ENCODE measurements at regions not wholly inside any gene's neighbourhood (a gene's known extent, or its start where the extent isn't known, plus 50 kb on each side); places are given as distances from the start of the nearest gene placed in this dataset.

DNA sequence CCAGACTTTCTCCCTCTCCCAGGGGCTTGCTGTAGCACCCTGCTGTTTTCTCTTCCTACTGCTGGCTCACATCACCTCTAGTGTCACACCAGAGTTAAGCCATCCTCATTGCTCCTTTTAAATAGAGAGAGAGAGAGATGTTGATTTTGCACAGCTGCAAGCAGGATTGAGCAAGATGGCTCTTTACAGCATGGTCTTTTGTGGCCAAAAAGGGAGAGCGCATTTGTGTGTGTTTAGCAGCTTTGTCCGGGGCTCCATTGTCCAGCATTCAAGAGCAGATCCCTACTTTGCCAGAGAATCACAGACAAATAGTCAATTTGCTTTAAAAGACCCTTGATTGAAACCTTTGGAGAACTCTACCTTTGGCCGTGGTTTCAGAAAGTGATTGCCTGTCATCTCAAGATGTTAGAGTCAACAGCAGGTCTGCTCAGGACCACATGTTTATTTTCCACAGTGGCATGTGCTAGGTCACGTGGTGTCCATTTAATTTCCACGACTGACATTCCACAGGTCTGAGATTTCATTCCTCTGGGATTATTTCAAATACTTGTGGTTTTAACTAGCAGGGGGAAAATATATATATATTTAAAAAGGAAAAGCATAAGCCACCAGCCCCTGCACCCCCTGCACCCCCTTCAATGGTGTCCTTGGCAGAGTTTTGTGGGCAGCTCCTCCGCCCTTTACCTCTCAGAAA, 359.9 kb upstream of the SLC14A2 start:
- DNase-seq (ENCODE audit: low read depth in 4 of 4, low spot score in 1 of 4): no peak

DNA sequence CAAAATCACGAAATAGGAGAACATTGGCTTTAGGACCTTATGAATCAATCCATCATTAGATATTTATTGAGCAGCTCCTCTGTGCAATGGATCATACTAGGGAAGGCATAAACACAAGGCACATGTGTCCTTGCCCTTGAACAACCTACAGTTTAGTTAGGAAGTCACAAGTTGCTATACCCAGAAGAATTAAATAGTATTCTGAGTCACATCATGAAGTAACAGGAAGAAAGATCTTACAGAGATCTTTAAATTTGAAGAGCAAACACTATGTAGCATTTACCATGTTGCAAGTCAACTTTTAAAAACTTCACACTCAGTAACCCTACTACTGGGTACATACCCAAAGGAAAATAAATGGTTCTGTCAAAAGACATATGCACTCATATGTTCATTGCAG, 355.2 kb upstream of the SLC14A2 start:
- no peak for DNase-seq (ENCODE audit: low read depth in 4 of 4, low spot score in 1 of 4)

DNA sequence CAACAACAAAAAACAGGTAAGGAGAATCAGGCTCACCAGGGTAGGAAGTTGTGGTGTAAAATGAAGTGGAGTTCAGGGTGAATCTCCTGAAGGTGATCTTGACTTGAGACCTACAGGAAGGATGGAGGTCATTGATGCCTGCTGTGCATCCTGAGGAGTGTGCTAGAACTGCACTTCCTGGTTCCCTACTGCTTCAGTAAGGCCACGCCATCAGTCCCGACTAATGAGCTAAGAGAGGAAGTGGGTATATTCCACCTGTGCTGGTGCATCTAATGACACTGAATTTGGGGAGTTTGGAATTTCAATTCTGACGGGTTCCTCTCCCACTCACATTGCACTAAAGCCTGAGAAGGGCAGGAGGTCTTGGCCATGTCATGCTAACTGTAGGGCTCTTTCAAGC, 349.3 kb upstream of the SLC14A2 start:
- DNase-seq (ENCODE audit: low read depth in 4 of 4, low spot score in 1 of 4): no peak

DNA sequence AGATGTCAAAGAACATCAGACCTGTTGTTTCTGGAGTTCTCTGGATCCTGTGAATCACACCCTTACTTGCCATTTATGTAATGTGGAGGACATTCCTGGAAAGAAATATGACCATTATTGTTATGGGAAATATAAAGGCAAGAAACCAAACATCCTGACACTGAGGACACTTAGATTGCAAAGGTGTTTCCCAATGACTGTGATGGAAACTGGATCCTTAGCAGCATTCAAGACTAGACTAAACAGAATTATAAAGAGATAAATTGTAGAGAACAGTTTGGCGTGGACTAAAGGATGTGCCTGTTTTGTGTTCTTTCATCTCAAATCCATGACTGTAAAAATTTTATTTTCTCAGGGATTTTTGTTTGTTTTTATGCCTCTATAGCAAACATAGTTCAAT, 347.7 kb upstream of the SLC14A2 start:
- no peak for DNase-seq (ENCODE audit: low read depth in 4 of 4, low spot score in 1 of 4)

- DNase-seq (ENCODE audit: low read depth in 4 of 4, low spot score in 1 of 4): no peak
These were observed 346.7 kb upstream of the SLC14A2 start for GRCh38 chr18:45268583-45268982.

GRCh38 chr18:45270289-45270771, 344.9 kb upstream of the SLC14A2 start:
- DNase-seq (ENCODE audit: low read depth in 4 of 4, low spot score in 1 of 4): no peak

- no peak for DNase-seq (ENCODE audit: low read depth in 4 of 4, low spot score in 1 of 4)
These were observed 341.2 kb upstream of the SLC14A2 start for GRCh38 chr18:45274026-45274425.

DNA sequence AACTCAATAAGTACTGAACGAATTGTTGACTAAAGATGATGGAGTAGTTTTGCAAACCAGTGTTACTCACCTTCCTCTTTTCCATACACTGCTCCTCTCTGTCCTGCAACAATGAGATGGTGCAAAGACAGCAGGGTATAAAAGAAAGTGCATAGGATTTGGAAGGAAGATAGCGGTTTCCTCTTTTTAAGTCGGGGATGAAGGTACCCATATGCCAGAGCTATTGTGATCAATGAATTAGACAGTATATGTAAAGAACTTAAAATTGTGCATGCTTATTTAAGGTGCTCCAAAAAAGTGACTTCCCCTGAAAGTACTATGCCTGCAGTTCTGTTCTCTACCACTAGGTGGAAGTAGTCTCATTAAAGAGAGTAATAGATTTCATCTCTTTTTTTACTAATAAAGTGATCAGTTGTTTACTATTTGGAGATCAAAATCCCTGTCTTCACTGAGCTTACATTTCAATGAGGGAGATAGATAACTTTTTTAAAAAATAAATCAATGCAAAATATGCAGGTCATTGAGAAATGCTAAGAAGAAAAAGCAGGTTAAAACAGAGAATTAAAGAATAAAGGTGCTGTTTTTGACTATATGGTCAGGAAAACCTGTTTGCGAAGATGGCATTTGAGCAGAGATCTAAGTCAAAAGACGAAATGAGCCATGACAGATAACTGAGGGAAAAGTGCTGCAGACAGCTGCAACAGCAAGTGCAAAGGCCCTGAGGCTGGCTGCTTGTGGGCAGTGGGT, 339.7 kb upstream of the SLC14A2 start:
- peak in 1 of 4 experiments; percentile 11 for DNase-seq (ENCODE audit: low read depth in 4 of 4, low spot score in 1 of 4)

GRCh38 chr18:45276878-45277277, 338.4 kb upstream of the SLC14A2 start:
- DNase-seq (ENCODE audit: low read depth in 4 of 4, low spot score in 1 of 4): no peak

DNA sequence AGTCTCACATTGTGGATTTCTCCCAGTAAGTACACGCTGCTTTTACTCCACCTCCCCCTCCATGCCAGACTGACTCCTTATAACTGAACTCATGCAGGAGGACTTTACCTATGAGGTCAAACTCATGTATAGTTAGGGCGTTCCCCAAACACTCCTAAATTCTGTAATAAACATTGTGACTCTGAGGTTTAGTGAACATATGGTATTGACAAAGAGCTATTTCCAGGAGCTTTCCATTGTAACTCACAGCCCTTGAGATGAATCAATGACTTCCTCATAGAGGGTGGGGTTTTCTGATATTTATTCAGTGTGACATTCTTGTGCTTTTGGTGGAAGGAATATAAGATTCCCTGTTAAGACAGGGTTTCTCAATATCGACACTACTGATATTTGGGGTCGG, 337.4 kb upstream of the SLC14A2 start:
- no peak for DNase-seq (ENCODE audit: low read depth in 4 of 4, low spot score in 1 of 4)

DNA sequence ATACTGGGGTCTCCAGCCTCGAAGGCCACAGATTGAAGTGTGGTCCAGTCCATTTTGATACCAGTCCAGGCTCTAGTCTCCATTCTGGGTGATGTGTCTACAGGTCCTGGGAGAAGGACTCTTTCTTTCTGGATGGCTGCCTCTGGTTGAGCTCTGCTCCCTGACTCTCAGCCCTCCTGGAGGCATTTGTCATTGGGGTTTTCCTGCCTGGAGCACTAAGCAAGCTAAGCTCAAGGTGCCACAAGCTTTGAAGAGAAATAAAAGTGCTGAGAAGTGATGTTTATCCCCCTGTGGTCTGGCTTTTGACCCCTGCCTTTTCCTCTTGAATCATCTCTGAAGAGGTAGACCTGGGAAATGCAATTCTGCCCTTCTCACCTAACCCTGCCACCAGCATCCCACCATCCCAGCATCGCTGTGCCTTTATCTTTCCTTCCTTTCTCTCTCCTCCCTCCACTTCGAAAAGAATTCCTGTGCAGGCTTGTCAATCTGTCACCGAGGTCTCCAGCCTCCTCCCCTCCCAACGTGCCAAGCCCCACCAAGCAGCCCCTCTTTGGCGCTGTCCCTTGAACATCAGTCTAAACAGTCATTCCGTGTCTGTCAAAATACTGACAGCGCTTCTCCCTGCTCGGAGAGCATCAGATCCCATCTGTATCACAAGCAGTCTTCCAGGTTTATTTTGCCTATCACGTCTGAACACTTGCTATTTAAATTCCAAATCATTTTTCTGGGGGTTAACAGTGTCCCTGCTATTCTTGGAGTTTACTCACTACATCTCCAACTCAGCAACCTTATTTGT, 334.6 kb upstream of the SLC14A2 start:
- no peak for DNase-seq (ENCODE audit: low read depth in 4 of 4, low spot score in 1 of 4)

DNA sequence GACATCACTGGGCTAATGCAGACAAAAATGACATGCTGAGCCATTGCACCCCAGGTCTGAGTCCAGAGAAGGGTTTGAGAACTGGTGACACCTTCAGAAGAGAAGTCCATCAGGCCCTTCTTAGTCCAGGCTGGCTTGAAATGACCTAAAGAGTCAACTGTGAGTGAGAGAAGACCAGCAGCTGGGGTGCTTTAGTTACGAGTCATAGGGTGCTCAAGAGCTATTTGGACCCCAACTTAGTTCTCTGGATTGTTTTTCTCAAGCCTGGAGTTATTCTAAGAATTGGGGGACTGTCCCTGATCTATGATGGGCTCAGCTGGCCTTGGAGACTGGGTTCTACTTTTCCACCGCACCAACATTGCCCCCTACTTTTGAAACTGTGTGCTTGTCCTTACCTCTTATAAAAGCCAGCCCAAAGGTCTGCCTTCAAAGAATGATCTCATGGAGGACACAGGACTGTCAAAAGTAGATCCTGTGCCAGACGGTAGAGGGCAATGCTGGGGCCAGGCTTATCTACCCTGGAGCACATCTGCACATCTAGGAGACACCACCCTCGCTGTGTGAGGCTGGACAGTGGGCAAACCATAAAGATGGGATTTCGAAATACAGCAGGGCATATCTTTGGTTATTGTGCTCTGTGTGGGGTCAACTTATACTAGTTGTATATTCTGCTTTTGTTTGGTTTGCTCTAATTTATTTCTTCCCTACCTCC, 333.0 kb upstream of the SLC14A2 start:
- DNase-seq (ENCODE audit: low read depth in 4 of 4, low spot score in 1 of 4): no peak

DNA sequence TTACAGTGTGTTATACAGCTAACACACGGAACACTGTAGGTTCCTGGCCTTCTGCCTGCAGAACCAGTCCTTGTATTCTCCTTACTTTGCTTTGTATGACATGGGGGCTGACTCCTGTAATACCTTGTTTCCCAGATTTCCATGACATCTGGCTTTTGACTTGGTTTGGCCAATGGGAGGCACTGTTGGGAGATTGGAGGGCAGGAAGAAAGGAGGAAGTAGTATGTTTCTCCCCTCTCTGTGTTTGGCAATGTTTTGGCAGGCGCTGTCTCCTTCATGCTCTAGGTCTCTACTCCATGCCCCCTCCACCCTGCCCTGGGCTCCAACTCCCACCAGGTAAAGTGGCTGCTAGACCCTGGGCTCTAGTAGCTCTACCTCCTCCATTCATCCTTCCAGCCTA, 331.1 kb upstream of the SLC14A2 start:
- no peak for DNase-seq (ENCODE audit: low read depth in 4 of 4, low spot score in 1 of 4)

DNA sequence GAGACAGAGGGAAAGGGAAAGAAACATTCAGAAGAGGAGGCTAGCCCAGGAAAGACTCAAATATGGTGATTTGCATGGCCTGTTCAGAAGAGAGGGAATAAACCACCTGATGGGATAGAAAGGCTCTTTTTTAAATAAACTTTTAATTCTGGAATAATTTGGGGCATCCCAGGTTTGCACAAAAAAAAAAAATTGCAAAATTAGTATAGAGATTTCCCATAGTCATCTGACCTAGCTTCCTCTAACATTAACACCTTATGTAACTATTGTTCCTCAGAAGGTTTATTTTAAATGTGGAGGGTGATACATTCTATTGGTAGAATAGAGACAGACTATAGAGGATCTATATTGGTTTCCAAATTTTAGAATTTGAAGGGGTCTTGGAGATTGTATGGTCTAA, 330.4 kb upstream of the SLC14A2 start:
- DNase-seq (ENCODE audit: low read depth in 4 of 4, low spot score in 1 of 4): no peak

- DNase-seq (ENCODE audit: low read depth in 4 of 4, low spot score in 1 of 4): no peak
These were observed 330.0 kb upstream of the SLC14A2 start for GRCh38 chr18:45285251-45285650.

DNA sequence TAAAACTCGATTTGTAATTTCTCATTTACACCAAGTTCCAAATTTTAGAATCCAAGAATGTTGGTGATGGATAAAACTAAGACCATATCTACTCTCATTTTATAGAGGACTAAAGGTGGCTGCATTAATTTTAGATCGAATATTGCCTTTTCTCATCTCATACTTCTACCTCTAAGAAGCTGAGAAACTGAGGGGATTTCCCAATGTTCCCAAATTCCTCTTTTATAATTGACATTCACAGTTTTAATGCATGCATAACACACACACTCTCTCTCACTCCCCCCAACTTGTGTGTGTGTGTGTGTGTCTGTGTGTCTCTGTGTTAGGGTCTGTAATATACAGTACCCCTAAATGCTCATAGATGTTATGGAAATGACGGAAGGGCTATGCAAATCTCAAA, 328.8 kb upstream of the SLC14A2 start:
- no peak for DNase-seq (ENCODE audit: low read depth in 4 of 4, low spot score in 1 of 4)

DNA sequence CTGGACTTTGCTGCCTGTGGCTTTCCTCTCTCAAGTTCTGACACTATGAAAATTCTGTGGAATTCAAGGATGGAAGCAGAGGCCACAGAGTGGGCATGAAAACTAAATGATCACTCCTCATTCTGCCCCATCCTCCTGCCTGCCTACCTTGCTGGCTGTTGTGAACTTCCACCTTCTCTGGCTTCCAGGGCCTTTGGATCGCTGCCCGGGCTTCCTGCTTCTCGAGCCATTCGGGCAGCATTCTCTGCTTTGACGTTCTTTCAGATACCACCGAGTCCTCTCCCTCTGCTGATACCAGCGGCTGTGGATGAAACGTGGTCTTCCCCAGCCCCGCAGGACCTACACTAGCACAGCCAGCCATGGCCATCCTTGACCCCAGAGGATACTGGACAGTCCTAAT, 327.7 kb upstream of the SLC14A2 start:
- no peak for DNase-seq (ENCODE audit: low read depth in 4 of 4, low spot score in 1 of 4)

DNA sequence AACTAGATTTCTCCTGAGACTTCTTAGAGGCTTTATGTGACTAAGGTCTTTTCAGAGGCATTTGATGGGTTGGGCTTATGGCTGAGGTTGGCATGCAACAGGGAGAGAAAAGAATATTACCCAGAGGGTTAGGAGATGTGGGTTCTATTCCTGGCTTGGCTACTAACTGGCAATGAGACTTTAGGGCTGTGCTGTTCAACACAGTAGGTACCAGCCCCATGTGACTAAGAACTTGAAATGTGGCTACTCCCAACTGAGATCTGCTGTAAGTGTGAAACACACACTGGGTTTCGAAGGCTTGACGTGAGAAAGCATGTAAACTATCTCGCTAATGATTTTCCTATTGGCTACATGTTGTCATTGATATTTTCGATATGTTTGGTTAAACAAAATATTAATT, 324.9 kb upstream of the SLC14A2 start:
- no peak for DNase-seq (ENCODE audit: low read depth in 4 of 4, low spot score in 1 of 4)

DNA sequence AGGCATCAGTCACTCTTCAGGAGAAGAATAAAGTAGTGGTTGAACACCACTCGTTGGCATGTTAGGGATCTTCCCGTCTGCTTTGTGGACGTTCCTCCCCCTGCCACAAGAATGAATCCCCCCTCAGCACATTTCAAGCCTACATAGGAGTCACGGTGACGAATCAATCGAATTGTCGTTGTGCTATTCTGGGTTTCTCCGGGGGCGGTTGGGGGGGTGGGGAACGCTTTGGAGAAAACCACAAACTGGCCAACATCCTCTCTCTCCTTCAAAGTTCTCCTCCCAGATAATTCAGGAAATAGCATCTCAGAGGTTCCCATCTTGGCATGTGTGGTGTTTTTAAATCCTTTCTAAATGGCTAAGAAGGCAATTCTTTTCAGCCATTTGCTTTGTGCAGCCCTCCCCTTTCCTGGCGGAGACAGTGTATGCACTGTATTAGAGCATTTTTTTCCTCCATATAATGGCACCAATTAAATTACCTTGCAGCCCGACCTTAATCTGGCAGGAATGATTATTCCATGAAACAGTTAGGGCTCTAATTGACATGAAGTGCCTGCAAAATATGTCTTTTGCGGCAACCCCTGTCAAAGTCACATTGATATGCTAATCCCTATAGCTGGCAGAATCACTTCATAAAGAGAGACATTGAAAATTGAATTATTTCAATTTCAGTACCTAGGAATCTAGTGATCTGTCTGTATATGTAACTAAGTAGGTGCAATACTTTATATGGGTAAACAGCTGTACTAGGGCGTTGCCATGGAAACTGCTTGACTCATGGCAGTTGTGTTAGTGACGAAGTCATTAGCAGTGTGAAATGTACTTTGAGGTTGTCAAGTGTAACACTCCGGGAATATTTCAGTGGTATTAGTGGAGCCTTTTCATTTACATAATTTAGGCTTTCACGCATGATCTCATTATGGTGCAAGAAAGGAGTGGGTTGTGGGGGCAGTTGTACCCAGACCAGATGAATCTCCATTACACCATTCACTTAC, 323.4 kb upstream of the SLC14A2 start:
- no peak for DNase-seq (ENCODE audit: low read depth in 4 of 4, low spot score in 1 of 4)

GRCh38 chr18:45295388-45295787, 319.9 kb upstream of the SLC14A2 start:
- DNase-seq (ENCODE audit: low read depth in 4 of 4, low spot score in 1 of 4): no peak
